Dedifferentiated amniotic fluid mesenchymal stem cell (primary cell): ENCODE measurements at regions not wholly inside any gene's neighbourhood (a gene's known extent, or its start where the extent isn't known, plus 50 kb on each side); places are given as distances from the start of the nearest gene placed in this dataset.
"Not testable (repeated sequence)": the region's sequence is repeated elsewhere in the genome, so short reads cannot be mapped to it uniquely, and the experiment has no call there.

ENCODE experiments used
- DNase-seq: peaks from one replicate; pipeline ENCODE4 v3.0.0-alpha.2; 2016; ENCODE audit errors: extremely low spot score

- no peak for DNase-seq
These were observed 135.3 kb upstream of the MEOX2 start for GRCh38 chr7:15821484-15822427.

- no peak for DNase-seq
These were observed 133.8 kb upstream of the MEOX2 start for GRCh38 chr7:15820319-15820718.

- DNase-seq: no peak
These were observed 130.4 kb upstream of the MEOX2 start for GRCh38 chr7:15816835-15817426.

GRCh38 chr7:15813448-15813847, 127.0 kb upstream of the MEOX2 start:
- no peak for DNase-seq

DNA sequence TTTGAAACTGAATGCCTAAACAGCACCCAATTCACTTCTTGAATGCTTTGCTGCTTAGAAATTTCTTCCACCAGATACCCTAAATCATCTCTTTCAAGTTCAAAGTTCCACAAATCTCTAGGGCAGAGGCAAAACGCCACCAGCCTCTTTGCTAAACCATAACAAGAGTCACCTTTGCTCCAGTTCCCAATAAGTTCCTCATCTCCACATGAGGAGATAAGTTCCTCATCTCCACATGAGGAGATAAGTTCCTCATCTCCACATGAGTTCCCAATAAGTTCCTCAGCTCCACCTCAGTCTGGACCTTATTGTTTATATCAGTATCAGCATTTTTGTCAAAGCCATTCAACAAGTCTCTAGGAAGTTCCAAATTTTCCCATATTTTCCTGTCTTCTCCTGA, 123.9 kb upstream of the MEOX2 start:
- not testable (repeated sequence) for DNase-seq

DNA sequence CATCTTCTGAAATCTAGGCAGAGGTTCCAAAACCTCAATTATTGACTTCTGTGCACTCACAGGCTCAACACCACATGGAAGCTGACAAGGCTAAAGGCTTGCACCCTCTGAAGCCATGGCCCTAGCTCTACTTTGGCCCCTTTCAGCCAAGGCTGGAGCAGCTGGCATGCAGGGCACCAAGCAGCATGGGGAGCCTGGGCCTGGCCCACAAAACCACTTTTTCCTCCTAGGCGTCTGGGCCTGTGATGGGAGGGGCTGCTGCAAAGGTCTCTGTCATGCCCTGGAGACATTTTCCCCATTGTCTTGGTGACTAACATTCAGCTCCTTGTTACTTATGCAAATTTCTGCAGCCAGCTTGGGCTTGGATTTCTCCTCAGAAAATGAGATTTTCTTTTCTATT, 123.5 kb upstream of the MEOX2 start:
- DNase-seq: not testable (repeated sequence)

GRCh38 chr7:15805891-15806290, 119.4 kb upstream of the MEOX2 start:
- DNase-seq: no peak

DNA sequence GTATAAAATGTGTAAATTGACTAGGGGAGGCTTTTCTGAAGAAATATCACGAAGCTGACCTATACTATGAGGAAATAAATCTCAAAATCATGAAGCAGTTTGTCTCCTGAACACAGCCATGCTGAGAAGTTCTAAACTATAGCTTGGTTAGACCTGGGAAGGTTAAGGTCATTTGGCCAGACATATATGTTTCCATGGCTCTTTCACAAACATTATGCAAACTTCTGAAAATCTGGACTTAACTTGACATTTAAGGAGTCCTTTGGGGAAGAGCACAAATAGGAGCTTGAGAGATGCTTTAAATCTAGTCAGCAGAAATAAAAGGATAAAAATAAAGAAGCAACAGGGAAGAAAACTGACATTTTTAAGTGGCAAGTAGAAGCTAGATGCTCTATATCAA, 115.9 kb upstream of the MEOX2 start:
- DNase-seq: no peak

DNA sequence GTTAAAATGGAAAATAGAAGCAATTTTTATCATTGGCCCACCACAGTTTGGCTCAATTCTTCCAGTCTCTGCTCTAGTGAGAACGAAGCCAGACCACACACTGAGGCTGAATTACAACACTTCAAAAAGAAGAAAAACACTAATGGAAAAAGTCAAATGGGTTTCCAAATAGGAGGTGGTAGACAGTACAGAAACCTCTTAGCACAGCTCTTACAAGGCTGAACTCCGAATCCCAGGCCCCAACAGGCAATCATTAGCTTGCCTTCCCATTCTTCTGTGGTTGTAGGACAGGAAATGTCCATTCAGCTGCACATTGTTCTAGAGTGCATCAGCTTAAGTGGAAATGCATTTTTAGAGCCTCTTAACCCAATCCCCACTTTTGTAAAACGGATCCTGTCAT, 115.1 kb upstream of the MEOX2 start:
- DNase-seq: no peak

DNA sequence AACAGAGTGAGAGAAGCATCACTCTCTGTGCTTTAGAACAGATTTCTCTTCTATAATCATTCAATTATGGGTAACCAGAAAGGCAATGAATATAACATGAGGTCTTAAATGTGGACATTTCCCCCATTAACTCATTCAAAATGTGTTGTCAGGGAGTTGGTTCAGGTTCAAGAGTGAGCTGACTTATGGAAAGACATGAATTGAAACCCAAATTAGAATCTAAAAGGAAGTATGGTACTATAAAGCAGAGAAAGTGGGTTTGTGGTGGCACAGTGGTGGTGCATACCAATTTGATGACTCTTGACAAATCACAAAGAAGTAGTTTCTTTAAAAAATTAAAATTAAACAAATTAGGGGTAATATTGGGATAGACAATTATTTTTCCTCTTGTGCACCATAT, 114.6 kb upstream of the MEOX2 start:
- no peak for DNase-seq

DNA sequence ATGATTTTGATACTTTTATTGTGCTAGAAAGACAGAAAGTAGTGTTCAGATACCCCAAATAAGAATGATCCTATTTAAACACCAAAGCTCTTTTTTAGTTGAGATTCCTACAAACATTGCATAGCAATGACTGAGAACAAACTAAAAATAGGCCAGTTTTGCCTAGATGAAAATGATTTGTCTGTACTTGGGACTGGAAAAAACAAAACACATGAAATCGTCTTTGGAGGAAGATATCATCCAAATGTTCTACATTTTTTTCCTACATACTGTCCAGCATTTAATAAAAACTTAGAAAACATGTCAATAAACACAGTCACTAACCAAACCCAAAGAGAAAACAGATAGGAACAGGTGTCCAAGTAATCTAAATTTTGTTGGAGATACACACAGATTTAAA, 111.6 kb upstream of the MEOX2 start:
- no peak for DNase-seq

DNA sequence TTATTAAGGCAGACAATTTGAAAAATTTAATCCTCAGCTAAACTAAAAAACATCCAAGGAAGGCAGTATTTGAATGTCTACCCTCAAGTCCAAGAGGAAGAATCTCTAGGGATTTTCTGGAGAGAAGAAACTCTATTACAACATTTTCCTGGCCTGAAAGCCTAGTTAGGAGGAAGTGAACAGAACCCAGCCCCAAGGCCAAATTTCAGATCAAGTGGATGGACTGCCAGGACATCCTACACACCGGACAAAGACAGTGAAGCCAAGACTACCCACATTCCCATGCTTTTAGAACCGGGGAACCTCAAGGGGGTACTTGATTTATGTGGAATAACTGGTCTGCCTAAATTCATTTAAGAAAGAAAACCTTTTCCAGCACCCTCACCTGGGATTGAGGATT, 108.9 kb upstream of the MEOX2 start:
- DNase-seq: no peak

DNA sequence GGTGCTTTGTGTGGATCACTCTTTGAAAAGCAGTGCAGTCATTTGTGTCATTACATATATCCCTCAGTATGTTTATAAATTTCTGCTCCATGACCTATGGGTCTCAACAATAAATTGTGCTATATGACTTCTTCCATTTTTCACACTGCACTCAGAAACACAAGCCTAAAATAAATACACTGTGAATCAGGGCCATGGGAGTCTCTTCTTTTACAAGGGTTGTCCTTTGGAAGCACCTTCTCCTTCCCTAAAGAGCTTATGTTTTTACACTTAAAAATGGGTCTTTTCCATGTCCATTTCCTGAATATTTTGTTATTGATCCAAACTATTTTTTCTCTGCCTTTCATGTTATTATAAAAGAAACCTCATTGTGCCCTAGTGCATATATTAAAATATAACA, 108.3 kb upstream of the MEOX2 start:
- DNase-seq: no peak

DNA sequence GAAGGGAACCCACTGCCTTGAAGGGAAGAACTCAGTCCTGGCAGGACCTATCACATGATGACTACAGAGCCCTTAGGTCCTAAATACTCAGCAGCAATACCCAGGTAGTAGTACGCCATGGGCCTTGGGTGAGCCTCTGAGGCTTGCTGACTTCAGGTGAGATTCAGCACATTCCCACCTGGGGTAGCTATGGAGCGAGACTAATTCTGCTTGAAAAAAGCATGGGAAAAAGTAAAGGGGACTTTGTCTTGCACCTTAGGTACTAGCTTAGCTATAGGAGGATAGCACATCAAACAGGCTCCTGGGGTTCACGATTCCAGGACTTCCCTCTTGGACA, 98.2 kb upstream of the MEOX2 start:
- DNase-seq: no peak

DNA sequence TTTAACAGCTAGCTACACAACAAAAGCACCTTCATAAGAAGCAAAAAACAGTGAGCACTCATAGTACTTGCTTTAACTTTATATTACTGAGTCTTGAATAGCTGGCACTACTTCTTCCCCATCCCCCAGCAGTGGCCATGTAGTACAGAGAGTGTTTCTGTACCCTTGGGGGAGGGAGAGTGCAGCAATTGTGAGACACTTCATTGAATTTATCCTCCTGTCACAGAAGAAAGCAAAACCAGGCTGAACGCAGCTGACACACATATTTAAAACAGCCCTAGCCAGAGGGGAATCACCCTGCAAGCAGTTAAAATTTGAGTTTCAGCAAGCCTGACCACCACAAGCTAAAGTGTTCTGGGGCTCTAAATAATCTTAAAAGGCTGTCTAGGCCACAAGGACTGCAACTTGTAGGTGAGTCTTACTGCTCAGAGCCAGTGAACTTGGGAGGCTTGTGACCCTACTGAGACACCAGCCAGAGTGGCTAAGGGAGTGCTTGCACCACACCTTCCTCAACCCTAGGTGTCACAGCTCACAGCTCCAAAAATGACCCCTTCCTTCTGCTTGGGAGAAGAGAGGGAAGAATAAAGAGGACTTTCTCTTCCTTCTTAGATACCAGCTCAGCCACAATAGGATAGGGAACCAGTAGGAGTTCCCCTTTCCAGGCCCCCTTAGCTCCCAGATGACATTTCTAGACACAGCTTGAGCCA, 97.7 kb upstream of the MEOX2 start:
- no peak for DNase-seq

DNA sequence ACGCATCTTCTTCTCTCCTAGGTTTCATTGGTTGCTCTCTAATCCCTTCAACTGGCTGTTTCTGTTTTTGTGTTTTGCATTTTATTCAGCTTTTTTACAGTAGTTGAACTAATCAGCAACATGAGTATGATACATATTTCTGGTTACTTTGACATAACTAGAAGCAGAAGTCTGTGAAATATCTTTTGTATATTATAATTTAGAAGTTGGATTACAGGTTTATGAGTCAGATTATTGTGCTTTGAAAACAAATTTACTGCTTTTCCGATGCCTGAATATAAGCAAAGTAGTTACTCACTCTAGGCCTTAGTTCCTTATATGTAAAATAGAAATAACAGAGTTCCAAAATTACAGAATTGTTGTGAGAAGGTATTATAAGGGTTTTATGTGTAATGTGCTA, 96.2 kb upstream of the MEOX2 start:
- no peak for DNase-seq

DNA sequence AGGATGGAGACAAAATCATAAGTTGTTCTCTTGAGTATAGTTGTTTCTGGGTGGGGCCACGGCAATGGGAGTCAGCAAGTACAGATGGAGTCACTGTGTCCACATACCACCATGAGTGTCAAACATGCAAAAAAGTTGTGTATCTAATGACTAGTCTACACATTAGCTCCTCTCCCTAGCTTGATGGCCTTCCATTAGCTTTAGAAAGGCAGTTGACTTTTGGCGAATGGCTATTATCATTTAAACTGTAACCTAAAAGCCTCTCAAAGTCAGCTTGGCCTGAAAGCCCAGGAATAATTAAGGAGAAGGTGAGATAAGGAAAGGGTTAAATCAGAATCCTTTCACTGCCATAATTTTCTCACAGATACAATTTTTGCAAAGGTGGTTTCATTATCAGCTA, 95.5 kb upstream of the MEOX2 start:
- DNase-seq: no peak

DNA sequence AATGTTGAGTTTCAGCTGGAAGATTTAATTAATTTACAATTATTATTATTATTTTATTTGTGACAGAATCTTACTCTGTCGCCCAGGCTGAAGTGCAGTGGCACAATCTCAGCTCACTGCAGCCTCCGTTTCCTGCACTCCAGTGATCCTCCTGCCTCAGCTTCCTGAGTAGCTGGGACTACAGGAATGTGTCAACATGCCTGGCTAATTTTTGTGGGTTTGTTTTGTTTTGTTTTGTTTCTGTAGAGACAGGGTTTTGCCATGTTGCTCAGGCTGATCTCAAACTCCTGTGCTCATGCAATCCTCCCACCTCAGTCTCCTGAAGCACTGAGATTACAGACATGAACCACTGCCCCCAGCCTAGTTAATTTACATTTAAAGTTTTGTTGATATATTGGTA, 93.8 kb upstream of the MEOX2 start:
- DNase-seq: peak; percentile 18

- no peak for DNase-seq
These were observed 91.7 kb upstream of the MEOX2 start for GRCh38 chr7:15778191-15778590.

DNA sequence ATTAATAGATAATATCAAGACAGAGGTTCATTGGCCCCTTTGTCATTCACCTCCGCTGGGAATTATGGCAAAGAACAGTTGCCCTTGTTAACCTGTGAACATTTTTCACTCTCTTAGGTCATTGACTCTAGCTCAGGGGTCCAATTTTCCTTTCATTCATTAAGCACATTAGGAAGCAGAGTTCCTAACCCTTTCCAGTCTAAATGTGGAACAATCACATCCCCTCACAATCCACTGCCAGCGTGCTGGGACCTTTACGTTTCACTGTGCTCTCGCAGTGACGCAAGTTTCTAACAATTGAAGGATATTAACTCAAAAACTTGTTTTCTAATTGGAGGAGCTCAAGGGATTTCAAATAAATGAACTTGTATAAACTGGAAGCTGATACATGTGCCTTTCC, 79.3 kb upstream of the MEOX2 start:
- DNase-seq: no peak

DNA sequence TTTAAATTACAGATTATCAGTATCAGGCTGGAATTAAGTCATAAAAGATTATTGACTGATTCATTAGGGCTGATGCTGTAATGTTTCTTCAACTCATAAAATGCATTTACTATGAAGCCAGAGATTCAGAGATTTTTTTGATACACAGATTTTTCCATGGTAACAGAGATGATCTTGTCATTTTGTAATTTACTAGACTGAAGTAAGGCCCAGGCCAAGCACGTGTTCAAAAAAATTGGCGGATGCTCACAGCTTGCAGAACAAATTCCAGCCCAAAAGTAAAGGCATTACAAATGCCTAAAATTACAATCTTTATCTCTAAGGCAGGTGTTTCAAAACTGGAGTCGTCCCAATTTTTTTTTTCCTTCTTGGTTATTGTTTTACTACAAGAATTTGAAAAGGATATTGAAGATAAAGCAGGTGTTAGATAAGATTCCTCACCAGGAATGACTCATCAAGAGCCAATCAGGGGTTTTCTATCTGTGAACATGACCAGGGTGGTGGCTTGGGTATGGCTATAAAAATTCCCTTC, 78.4 kb upstream of the MEOX2 start:
- no peak for DNase-seq

GRCh38 chr7:15764010-15764409, 77.5 kb upstream of the MEOX2 start:
- no peak for DNase-seq
